ENCODE measurements at regions not wholly inside any gene's neighbourhood (a gene's known extent, or its start where the extent isn't known, plus 50 kb on each side); places are given as distances from the start of the nearest gene placed in this dataset.

- H3K27ac ChIP-seq (ENCODE audit: extremely low read depth, low read depth, low read length), result no peak overlapping the region
- POLR2A ChIA-PET, result no interaction called here
- no peaks in the 10 kb centered on the region for H3K9me3 ChIP-seq (ENCODE audit: control insufficient read depth, insufficient read depth, low read depth, low read length)
- CTCF ChIA-PET, result interaction anchor here (1.3 kb wide), 1 partner anchor 119 kb away, joined by 3 read pairs; no protein-coding TSS in a partner anchor
- TF ChIP-seq SP7 (tag by site-specific recombination; IDR thresholded peaks at IDR 0.05), result peak; percentile 34
- no peak for TF ChIP-seq ZNF558 (tag by site-specific recombination; IDR thresholded peaks at IDR 0.05)
- TF ChIP-seq ZBTB1 (tag by site-specific recombination; IDR thresholded peaks at IDR 0.05), result no peak
- no peak for TF ChIP-seq ZNF624 (tag by site-specific recombination; IDR thresholded peaks at IDR 0.05)
- TF ChIP-seq ZXDB (tag by site-specific recombination; IDR thresholded peaks at IDR 0.05), result no peak
- TF ChIP-seq ZNF548 (tag by site-specific recombination; IDR thresholded peaks at IDR 0.05), result peak; percentile 59; the same call in 1 of the 2 replicates
- TF ChIP-seq ZNF777 (tag by site-specific recombination; IDR thresholded peaks at IDR 0.05; ENCODE audit: borderline replicate concordance), result no peak
- TF ChIP-seq ZNF529 (tag by site-specific recombination; IDR thresholded peaks at IDR 0.05; ENCODE audit: insufficient replicate concordance), result no peak
- no peak for TF ChIP-seq ZNF404 (tag by site-specific recombination; IDR thresholded peaks at IDR 0.05)
- no peak for TF ChIP-seq SP3 (tag by site-specific recombination; IDR thresholded peaks at IDR 0.05)
- no peak for TF ChIP-seq ZNF138 (tag by site-specific recombination; IDR thresholded peaks at IDR 0.05; ENCODE audit: borderline replicate concordance)
- no peak for TF ChIP-seq ZNF26 (tag by site-specific recombination; IDR thresholded peaks at IDR 0.05)
- no peak for TF ChIP-seq ZNF184 (tag by site-specific recombination; IDR thresholded peaks at IDR 0.05)
- TF ChIP-seq, protein P1, sequence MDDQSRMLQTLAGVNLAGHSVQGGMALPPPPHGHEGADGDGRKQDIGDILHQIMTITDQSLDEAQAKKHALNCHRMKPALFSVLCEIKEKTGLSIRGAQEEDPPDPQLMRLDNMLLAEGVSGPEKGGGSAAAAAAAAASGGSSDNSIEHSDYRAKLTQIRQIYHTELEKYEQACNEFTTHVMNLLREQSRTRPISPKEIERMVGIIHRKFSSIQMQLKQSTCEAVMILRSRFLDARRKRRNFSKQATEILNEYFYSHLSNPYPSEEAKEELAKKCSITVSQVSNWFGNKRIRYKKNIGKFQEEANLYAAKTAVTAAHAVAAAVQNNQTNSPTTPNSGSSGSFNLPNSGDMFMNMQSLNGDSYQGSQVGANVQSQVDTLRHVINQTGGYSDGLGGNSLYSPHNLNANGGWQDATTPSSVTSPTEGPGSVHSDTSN (CRISPR knock-in tag; IDR thresholded peaks at IDR 0.05), result no peak
- H3K4me3 ChIP-seq (ENCODE audit: low read depth, low read length), result no peak overlapping the region
- H3K4me1 ChIP-seq (ENCODE audit: control insufficient read depth, insufficient read depth, low read length), result peaks cover 9% of the 10 kb centered on the region
- H3K36me3 ChIP-seq (ENCODE audit: control insufficient read depth in 2 of 2, insufficient read depth in 1 of 2, low read length in 2 of 2), result no peaks in the 10 kb centered on the region
Measured at GRCh38 chr7:131015657-131015958, 281.6 kb upstream of the KLF14 start.

DNA sequence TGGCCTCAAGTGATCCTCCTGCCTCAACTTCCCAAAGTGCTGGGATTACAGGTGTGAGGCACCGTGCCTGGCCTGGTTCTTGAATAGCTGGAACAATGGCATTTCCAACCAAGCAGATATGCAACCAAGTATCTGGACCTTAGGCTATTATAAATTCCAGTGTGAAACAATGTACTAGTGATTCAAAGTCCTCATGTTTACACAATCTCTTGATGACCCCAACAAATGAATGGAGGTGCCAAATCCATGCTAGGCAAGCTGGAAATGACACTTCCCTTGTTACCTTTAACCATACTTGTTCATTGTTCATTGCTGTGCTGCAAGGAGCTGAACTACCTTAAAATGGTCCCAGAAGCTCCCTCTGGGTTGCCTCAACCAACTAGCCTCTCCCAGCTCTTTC is 282.2 kb upstream of the KLF14 start:
- H3K27ac ChIP-seq (ENCODE audit: extremely low read depth, low read depth, low read length), result no peak overlapping the region
- POLR2A ChIA-PET, result no interaction called here
- peaks cover 8% of the 10 kb centered on the region for H3K4me1 ChIP-seq (ENCODE audit: control insufficient read depth, insufficient read depth, low read length)
- CTCF ChIA-PET, result interaction anchor here (0.5 to 1.6 kb wide), 5 partner anchors 9 to 120 kb away, joined by 3 to 7 read pairs (median 3); no protein-coding TSS in a partner anchor
- no peaks in the 10 kb centered on the region for H3K9me3 ChIP-seq (ENCODE audit: control insufficient read depth, insufficient read depth, low read depth, low read length)
- TF ChIP-seq ZNF629 (tag by site-specific recombination; IDR thresholded peaks at IDR 0.05) (no peak), KLF9 (tag by site-specific recombination; IDR thresholded peaks at IDR 0.05; ENCODE audit: low read depth) (no peak)
- H3K4me3 ChIP-seq (ENCODE audit: low read depth, low read length), result no peak overlapping the region
- no peaks in the 10 kb centered on the region for H3K36me3 ChIP-seq (ENCODE audit: control insufficient read depth in 2 of 2, insufficient read depth in 1 of 2, low read length in 2 of 2)

DNA sequence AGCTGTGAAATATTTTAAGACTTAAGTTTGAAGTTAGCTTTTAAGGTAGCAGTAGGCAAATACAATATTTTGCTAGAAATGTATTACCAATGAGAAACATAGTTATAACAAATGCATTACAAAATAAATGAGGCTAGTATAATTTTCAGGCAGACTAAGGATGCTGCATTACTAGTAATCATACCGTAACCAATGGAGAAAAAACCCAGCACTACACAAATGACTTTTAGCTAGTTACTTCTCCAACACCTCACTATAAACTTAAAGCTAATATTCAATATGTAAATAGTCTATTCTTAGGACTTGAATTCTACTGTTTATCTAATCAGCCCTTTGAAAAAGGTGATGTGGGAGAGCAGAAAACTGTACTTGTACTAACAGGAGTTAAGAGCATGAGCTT is 285.3 kb upstream of the KLF14 start:
- Histone ChIP-seq H3K4me1 (ENCODE audit: control insufficient read depth, insufficient read depth, low read length) (no peaks in the 10 kb centered on the region), H3K36me3 (ENCODE audit: control insufficient read depth in 2 of 2, insufficient read depth in 1 of 2, low read length in 2 of 2) (no peaks in the 10 kb centered on the region), H3K27ac (ENCODE audit: extremely low read depth, low read depth, low read length) (no peak overlapping the region), H3K9me3 (ENCODE audit: control insufficient read depth, insufficient read depth, low read depth, low read length) (no peaks in the 10 kb centered on the region), H3K4me3 (ENCODE audit: low read depth, low read length) (no peak overlapping the region)
- ChIA-PET CTCF (interaction anchor here (0.6 to 2.2 kb wide), 7 partner anchors 21 to 241 kb away, joined by 3 to 7 read pairs (median 5); no protein-coding TSS in a partner anchor), POLR2A (no interaction called here)
- TF ChIP-seq ZNF2 (tag by site-specific recombination; IDR thresholded peaks at IDR 0.05) (no peak), ZNF624 (tag by site-specific recombination; IDR thresholded peaks at IDR 0.05) (no peak), ZNF19 (tag by site-specific recombination; IDR thresholded peaks at IDR 0.05; ENCODE audit: low read depth) (no peak), ZNF707 (tag by site-specific recombination; IDR thresholded peaks at IDR 0.05) (no peak), ZNF175 (tag by site-specific recombination; IDR thresholded peaks at IDR 0.05) (no peak), INSM2 (tag by site-specific recombination; IDR thresholded peaks at IDR 0.05) (no peak), KLF10 (tag by site-specific recombination; IDR thresholded peaks at IDR 0.05) (no peak), ZNF701 (tag by site-specific recombination; IDR thresholded peaks at IDR 0.05) (no peak), ZNF792 (tag by site-specific recombination; IDR thresholded peaks at IDR 0.05) (no peak), TCF7L2 (IDR thresholded peaks at IDR 0.05; ENCODE audit: borderline replicate concordance, low read depth, low read length) (no peak)
- TF ChIP-seq, protein P2, sequence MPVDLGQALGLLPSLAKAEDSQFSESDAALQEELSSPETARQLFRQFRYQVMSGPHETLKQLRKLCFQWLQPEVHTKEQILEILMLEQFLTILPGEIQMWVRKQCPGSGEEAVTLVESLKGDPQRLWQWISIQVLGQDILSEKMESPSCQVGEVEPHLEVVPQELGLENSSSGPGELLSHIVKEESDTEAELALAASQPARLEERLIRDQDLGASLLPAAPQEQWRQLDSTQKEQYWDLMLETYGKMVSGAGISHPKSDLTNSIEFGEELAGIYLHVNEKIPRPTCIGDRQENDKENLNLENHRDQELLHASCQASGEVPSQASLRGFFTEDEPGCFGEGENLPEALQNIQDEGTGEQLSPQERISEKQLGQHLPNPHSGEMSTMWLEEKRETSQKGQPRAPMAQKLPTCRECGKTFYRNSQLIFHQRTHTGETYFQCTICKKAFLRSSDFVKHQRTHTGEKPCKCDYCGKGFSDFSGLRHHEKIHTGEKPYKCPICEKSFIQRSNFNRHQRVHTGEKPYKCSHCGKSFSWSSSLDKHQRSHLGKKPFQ (tag by site-specific recombination; IDR thresholded peaks at IDR 0.05), result no peak

Measured in HEK293 (cell line).